Neural progenitor cell (in vitro differentiated cells): ENCODE measurements at regions not wholly inside any gene's neighbourhood (a gene's known extent, or its start where the extent isn't known, plus 50 kb on each side); places are given as distances from the start of the nearest gene placed in this dataset.
"Not testable (repeated sequence)": the region's sequence is repeated elsewhere in the genome, so short reads cannot be mapped to it uniquely, and the experiment has no call there.

Source experiments
- DNase-seq: peaks from one replicate; pipeline ENCODE4 v3.0.0-alpha.2; 2016; ENCODE audit warnings: low spot score
- H2AFZ ChIP-seq: fragments of 200-600 bp; sonication (generic); replicated peaks from 2 replicates; pipeline ENCODE4 v1.6.1; 2016; ENCODE audit warnings: antibody characterized with exemption
- H3F3A ChIP-seq: fragments of 200-600 bp; sonication (generic); 2 replicates; pipeline ENCODE4 v1.6.1; 2016; ENCODE audit warnings: antibody characterized with exemption, low read depth
- H3K27ac ChIP-seq: fragments of 200-600 bp; sonication (generic); 2 replicates; pipeline ENCODE4 v1.5.1; 2016; ENCODE audit warnings: mild to moderate bottlenecking
- H3K27me3 ChIP-seq: fragments of 200-600 bp; sonication (generic); 2 replicates; pipeline ENCODE4 v1.6.1; 2016; ENCODE audit warnings: mild to moderate bottlenecking, moderate library complexity
- H3K36me3 ChIP-seq: fragments of 200-600 bp; sonication (generic); 2 replicates; pipeline ENCODE4 v1.5.1; 2016
- H3K4me1 ChIP-seq: fragments of 200-600 bp; sonication (generic); 2 replicates; pipeline ENCODE4 v1.6.1; 2016; ENCODE audit warnings: mixed run types
- H3K4me2 ChIP-seq: fragments of 200-600 bp; sonication (generic); 2 replicates; pipeline ENCODE4 v1.6.1; 2016
- H3K4me3 ChIP-seq: fragments of 200-600 bp; sonication (generic); 2 replicates; pipeline ENCODE4 v1.5.1; 2016
- H3K79me2 ChIP-seq: fragments of 200-600 bp; sonication (generic); 2 replicates; pipeline ENCODE4 v1.6.1; 2016; ENCODE audit warnings: low read depth
- H3K9ac ChIP-seq: fragments of 200-600 bp; sonication (generic); 2 replicates; pipeline ENCODE4 v1.6.1; 2016
- H3K9me3 ChIP-seq: fragments of 200-600 bp; sonication (generic); 2 replicates; pipeline ENCODE4 v1.5.1; 2016; ENCODE audit warnings: low read depth
- H4K20me1 ChIP-seq: fragments of 200-600 bp; sonication (generic); 2 replicates; pipeline ENCODE4 v1.6.1; 2016; ENCODE audit warnings: low read depth
- H3K27ac Mint-ChIP-seq: 3 replicates; pipeline ENCODE4 v1.8.0; 2021; ENCODE audit warnings: mixed read lengths
- H3K27me3 Mint-ChIP-seq: 2 replicates; pipeline ENCODE4 v1.8.0; 2022; ENCODE audit warnings: low read depth, mild to moderate bottlenecking, inconsistent platforms, moderate library complexity, mixed read lengths; ENCODE audit not compliant: insufficient read depth
- H3K36me3 Mint-ChIP-seq: 3 replicates; pipeline ENCODE4 v1.8.0; 2021; ENCODE audit warnings: mixed read lengths
- H3K4me1 Mint-ChIP-seq: 3 replicates; pipeline ENCODE4 v1.8.0; 2021; ENCODE audit warnings: mixed read lengths
- H3K4me3 Mint-ChIP-seq: 3 replicates; pipeline ENCODE4 v1.8.0; 2021; ENCODE audit warnings: mild to moderate bottlenecking, moderate library complexity, mixed read lengths
- H3K9me3 Mint-ChIP-seq: 3 replicates; pipeline ENCODE4 v1.8.0; 2020; ENCODE audit warnings: mixed read lengths

- H3K27me3 Mint-ChIP-seq, H3K4me3 ChIP-seq, H4K20me1 ChIP-seq, H3F3A ChIP-seq, H3K27ac ChIP-seq, H3K9ac ChIP-seq, H3K36me3 ChIP-seq, H3K79me2 ChIP-seq, H3K27ac Mint-ChIP-seq, DNase-seq, H3K9me3 ChIP-seq, H3K4me1 ChIP-seq, H3K4me2 ChIP-seq, H3K4me1 Mint-ChIP-seq, H3K4me3 Mint-ChIP-seq, H3K36me3 Mint-ChIP-seq, H2AFZ ChIP-seq, H3K27me3 ChIP-seq, H3K9me3 Mint-ChIP-seq: not testable (repeated sequence)
Measured at GRCh38 chr16:18146601-18147142, 189.9 kb downstream of the NPIPA8 start.

- H2AFZ ChIP-seq, H3K4me1 Mint-ChIP-seq, H3K27ac Mint-ChIP-seq, H3K79me2 ChIP-seq, H3K9me3 ChIP-seq, H3K9me3 Mint-ChIP-seq, H3K4me1 ChIP-seq, H3K4me3 ChIP-seq, H3K27me3 ChIP-seq, H3K27me3 Mint-ChIP-seq, H3K4me2 ChIP-seq, H3K4me3 Mint-ChIP-seq, DNase-seq, H3F3A ChIP-seq, H3K36me3 Mint-ChIP-seq, H3K36me3 ChIP-seq, H3K27ac ChIP-seq, H4K20me1 ChIP-seq, H3K9ac ChIP-seq: not testable (repeated sequence)
Measured at GRCh38 chr16:18142066-18142465, 194.5 kb downstream of the NPIPA8 start.

GRCh38 chr16:18136288-18136687 is 200.2 kb downstream of the NPIPA8 start:
- not testable (repeated sequence) for H3K9me3 ChIP-seq, H3K4me1 ChIP-seq, H3F3A ChIP-seq, H3K27ac Mint-ChIP-seq, H3K4me3 ChIP-seq, H3K4me1 Mint-ChIP-seq, H3K4me3 Mint-ChIP-seq, H3K27me3 ChIP-seq, H3K79me2 ChIP-seq, H3K36me3 Mint-ChIP-seq, H2AFZ ChIP-seq, H3K27me3 Mint-ChIP-seq, H3K27ac ChIP-seq, DNase-seq, H3K9ac ChIP-seq, H4K20me1 ChIP-seq, H3K9me3 Mint-ChIP-seq, H3K4me2 ChIP-seq, H3K36me3 ChIP-seq

GRCh38 chr16:18135024-18135423 is 201.5 kb downstream of the NPIPA8 start:
- not testable (repeated sequence) for H3K4me1 ChIP-seq, H3K36me3 ChIP-seq, DNase-seq, H3K4me3 ChIP-seq, H2AFZ ChIP-seq, H3K27me3 Mint-ChIP-seq, H3F3A ChIP-seq, H3K9me3 Mint-ChIP-seq, H3K4me3 Mint-ChIP-seq, H3K4me2 ChIP-seq, H3K9ac ChIP-seq, H3K36me3 Mint-ChIP-seq, H3K79me2 ChIP-seq, H3K9me3 ChIP-seq, H3K27me3 ChIP-seq, H4K20me1 ChIP-seq, H3K27ac Mint-ChIP-seq, H3K4me1 Mint-ChIP-seq, H3K27ac ChIP-seq

GRCh38 chr16:18131587-18131986 is 204.9 kb downstream of the NPIPA8 start:
- H3K36me3 Mint-ChIP-seq, H3K4me3 ChIP-seq, H3K9ac ChIP-seq, H3K9me3 Mint-ChIP-seq, H3K9me3 ChIP-seq, H3K27me3 ChIP-seq, H3K27ac Mint-ChIP-seq, H4K20me1 ChIP-seq, H3K27ac ChIP-seq, H3K4me1 ChIP-seq, H3K4me1 Mint-ChIP-seq, H3K36me3 ChIP-seq, H3K27me3 Mint-ChIP-seq, H3F3A ChIP-seq, H3K79me2 ChIP-seq, H2AFZ ChIP-seq, H3K4me2 ChIP-seq, H3K4me3 Mint-ChIP-seq, DNase-seq: not testable (repeated sequence)

GRCh38 chr16:18130478-18131120 is 205.9 kb downstream of the NPIPA8 start:
- H3K4me3 Mint-ChIP-seq, H3K27ac ChIP-seq, H4K20me1 ChIP-seq, H3K36me3 ChIP-seq, H3K36me3 Mint-ChIP-seq, H3K4me1 Mint-ChIP-seq, H3K4me1 ChIP-seq, H3K27ac Mint-ChIP-seq, H3K4me3 ChIP-seq, H3K9me3 ChIP-seq, H3K9ac ChIP-seq, H2AFZ ChIP-seq, H3K27me3 Mint-ChIP-seq, DNase-seq, H3K9me3 Mint-ChIP-seq, H3K4me2 ChIP-seq, H3K27me3 ChIP-seq, H3K79me2 ChIP-seq, H3F3A ChIP-seq: not testable (repeated sequence)

- not testable (repeated sequence) for H3F3A ChIP-seq, H3K4me1 Mint-ChIP-seq, DNase-seq, H3K4me3 Mint-ChIP-seq, H3K36me3 Mint-ChIP-seq, H3K27me3 Mint-ChIP-seq, H3K9me3 ChIP-seq, H3K4me3 ChIP-seq, H3K9me3 Mint-ChIP-seq, H3K9ac ChIP-seq, H3K4me2 ChIP-seq, H3K27ac Mint-ChIP-seq, H3K27me3 ChIP-seq, H4K20me1 ChIP-seq, H3K27ac ChIP-seq, H3K79me2 ChIP-seq, H3K36me3 ChIP-seq, H3K4me1 ChIP-seq, H2AFZ ChIP-seq
Measured at GRCh38 chr16:18127033-18127432, 209.5 kb downstream of the NPIPA8 start.

- not testable (repeated sequence) for H2AFZ ChIP-seq, H4K20me1 ChIP-seq, H3K9me3 Mint-ChIP-seq, DNase-seq, H3K79me2 ChIP-seq, H3K27ac Mint-ChIP-seq, H3K27ac ChIP-seq, H3K4me2 ChIP-seq, H3F3A ChIP-seq, H3K4me3 ChIP-seq, H3K4me1 Mint-ChIP-seq, H3K9ac ChIP-seq, H3K36me3 Mint-ChIP-seq, H3K9me3 ChIP-seq, H3K27me3 Mint-ChIP-seq, H3K27me3 ChIP-seq, H3K36me3 ChIP-seq, H3K4me3 Mint-ChIP-seq, H3K4me1 ChIP-seq
Measured at GRCh38 chr16:18119092-18119491, 217.4 kb downstream of the NPIPA8 start.
